Mesendoderm (in vitro differentiated cells): ENCODE measurements at regions not wholly inside any gene's neighbourhood (a gene's known extent, or its start where the extent isn't known, plus 50 kb on each side); places are given as distances from the start of the nearest gene placed in this dataset.
A peak's percentile ranks its signal among the peaks of the same experiment; 100 is the strongest.

ENCODE experiments used
- DNase-seq: peaks from one replicate; pipeline ENCODE4 v3.0.0; 2013
- H2AK5ac ChIP-seq: 2 replicates; pipeline ENCODE4 v1.6.1; 2013; ENCODE audit warnings: low read length, inconsistent platforms
- H2BK120ac ChIP-seq: 2 replicates; pipeline ENCODE4 v1.6.1; 2013; ENCODE audit warnings: low read depth, mild to moderate bottlenecking, low read length, moderate library complexity, mixed read lengths
- H2BK15ac ChIP-seq: replicated peaks from 2 replicates; pipeline ENCODE4 v1.6.1; 2013; ENCODE audit warnings: low read depth, mild to moderate bottlenecking, moderate library complexity
- H2BK5ac ChIP-seq: 2 replicates; pipeline ENCODE4 v1.6.1; 2013; ENCODE audit warnings: low read length, inconsistent platforms
- H3K18ac ChIP-seq: 2 replicates; pipeline ENCODE4 v1.6.1; 2013; ENCODE audit warnings: mild to moderate bottlenecking, low read length, mixed read lengths
- H3K23ac ChIP-seq: one replicate; pipeline ENCODE4 v1.6.1; 2013; ENCODE audit warnings: low read length
- H3K27ac ChIP-seq: 2 replicates; pipeline ENCODE4 v1.5.1; 2013; ENCODE audit warnings: low read depth, mild to moderate bottlenecking, inconsistent platforms, low read length, moderate library complexity
- H3K27me3 ChIP-seq: 2 replicates; pipeline ENCODE4 v1.6.1; 2013; ENCODE audit warnings: low read length, control low read depth, mild to moderate bottlenecking, inconsistent platforms; ENCODE audit not compliant: insufficient read depth, poor library complexity
- H3K36me3 ChIP-seq: 2 replicates; pipeline ENCODE4 v1.6.1; 2013; ENCODE audit warnings: low read length, inconsistent platforms; ENCODE audit not compliant: control insufficient read depth, insufficient read depth
- H3K4ac ChIP-seq: one replicate; pipeline ENCODE4 v1.6.1; 2013; ENCODE audit warnings: low read depth, mild to moderate bottlenecking, low read length, moderate library complexity
- H3K4me1 ChIP-seq: 2 replicates; pipeline ENCODE4 v1.6.1; 2013; ENCODE audit warnings: low read depth, low read length, inconsistent platforms; ENCODE audit not compliant: control insufficient read depth
- H3K4me2 ChIP-seq: 2 replicates; pipeline ENCODE4 v1.6.1; 2013; ENCODE audit warnings: low read length
- H3K4me3 ChIP-seq: 2 replicates; pipeline ENCODE4 v1.5.1; 2013; ENCODE audit warnings: mild to moderate bottlenecking, low read length
- H3K56ac ChIP-seq: one replicate; pipeline ENCODE4 v1.6.1; 2013; ENCODE audit warnings: low read length
- H3K79me1 ChIP-seq: 2 replicates; pipeline ENCODE4 v1.6.1; 2013; ENCODE audit warnings: low read length, inconsistent platforms
- H3K79me2 ChIP-seq: 2 replicates; pipeline ENCODE4 v1.6.1; 2013; ENCODE audit warnings: mild to moderate bottlenecking, low read length; ENCODE audit not compliant: control insufficient read depth, insufficient read depth
- H3K9ac ChIP-seq: 2 replicates; pipeline ENCODE4 v1.6.1; 2013; ENCODE audit warnings: low read length, inconsistent platforms
- H4K5ac ChIP-seq: one replicate; pipeline ENCODE4 v1.6.1; 2013; ENCODE audit warnings: low read length
- H4K8ac ChIP-seq: one replicate; pipeline ENCODE4 v1.6.1; 2013; ENCODE audit warnings: low read depth, mild to moderate bottlenecking, control low read depth, low read length, moderate library complexity
- WGBS: extraction: QIAGEN DNeasy Blood & Tissue Kit; methylation state at CpG from one replicate; pipeline ENCODE4 v1.1.7; 2013; ENCODE audit warnings: low lambda C conversion rate, missing lambda C conversion rate; ENCODE audit not compliant: insufficient coverage; ENCODE audit errors: extremely low coverage; 5-methylcytosine and 5-hydroxymethylcytosine counted together

- Histone ChIP-seq H3K36me3 (no peaks in the 10 kb centered on the region), H3K4me3 (no peak overlapping the region), H3K79me1 (no peaks in the 10 kb centered on the region), H2BK5ac (no peak overlapping the region), H2BK120ac (no peak overlapping the region), H3K4ac (no peak overlapping the region), H3K9ac (no peak overlapping the region), H3K23ac (no peak overlapping the region), H4K5ac (no peak overlapping the region), H2AK5ac (no peak overlapping the region), H3K56ac (no peak overlapping the region), H3K4me1 (no peaks in the 10 kb centered on the region), H4K8ac (no peak overlapping the region), H3K18ac (no peak overlapping the region), H3K27ac (no peak overlapping the region), H2BK15ac (no peak overlapping the region), H3K79me2 (no peaks in the 10 kb centered on the region), H3K27me3 (no peaks in the 10 kb centered on the region), H3K4me2 (no peak overlapping the region)
- no peak for DNase-seq
- no CpG with 5 or more reads among the region's 2 CpGs for WGBS
Measured at GRCh38 chr5:109945723-109946480, 256.2 kb downstream of the MAN2A1 start.

- no peaks in the 10 kb centered on the region for H3K79me2 ChIP-seq
- no peaks in the 10 kb centered on the region for H3K36me3 ChIP-seq
- no peaks in the 10 kb centered on the region for H3K27me3 ChIP-seq
- no peaks in the 10 kb centered on the region for H3K79me1 ChIP-seq
- H3K27ac ChIP-seq = no peak overlapping the region
- H2BK120ac ChIP-seq = no peak overlapping the region
- no peak overlapping the region for H3K23ac ChIP-seq
- H3K9ac ChIP-seq = no peak overlapping the region
- DNase-seq = peak; percentile 53
- no peak overlapping the region for H2BK5ac ChIP-seq
- no peak overlapping the region for H3K4me2 ChIP-seq
- no peak overlapping the region for H3K18ac ChIP-seq
- no peak overlapping the region for H3K4me3 ChIP-seq
- no peaks in the 10 kb centered on the region for H3K4me1 ChIP-seq
- no peak overlapping the region for H2BK15ac ChIP-seq
- no peak overlapping the region for H3K4ac ChIP-seq
- H4K5ac ChIP-seq = no peak overlapping the region
- no peak overlapping the region for H4K8ac ChIP-seq
- WGBS = no CpG with 5 or more reads among the region's 4 CpGs
- H2AK5ac ChIP-seq = no peak overlapping the region
- no peak overlapping the region for H3K56ac ChIP-seq
Measured at GRCh38 chr5:109946610-109947009, 256.9 kb downstream of the MAN2A1 start.

GRCh38 chr5:109947667-109948066 lies 257.9 kb downstream of the MAN2A1 start:
- Histone ChIP-seq H3K79me2 (no peaks in the 10 kb centered on the region), H3K27me3 (no peaks in the 10 kb centered on the region), H2AK5ac (no peak overlapping the region), H3K4ac (no peak overlapping the region), H3K27ac (no peak overlapping the region), H3K4me1 (no peaks in the 10 kb centered on the region), H3K56ac (no peak overlapping the region), H4K8ac (no peak overlapping the region), H3K23ac (no peak overlapping the region), H2BK15ac (no peak overlapping the region), H3K9ac (no peak overlapping the region), H3K4me3 (no peak overlapping the region), H2BK120ac (no peak overlapping the region), H3K79me1 (no peaks in the 10 kb centered on the region), H3K18ac (no peak overlapping the region), H3K4me2 (no peak overlapping the region), H4K5ac (no peak overlapping the region), H2BK5ac (no peak overlapping the region), H3K36me3 (no peaks in the 10 kb centered on the region)
- no CpG with 5 or more reads among the region's 3 CpGs for WGBS
- no peak for DNase-seq

GRCh38 chr5:109950634-109951033 lies 260.9 kb downstream of the MAN2A1 start:
- Histone ChIP-seq H3K27ac (no peak overlapping the region), H4K5ac (no peak overlapping the region), H3K79me2 (no peaks in the 10 kb centered on the region), H3K56ac (no peak overlapping the region), H3K18ac (no peak overlapping the region), H3K27me3 (no peaks in the 10 kb centered on the region), H3K36me3 (no peaks in the 10 kb centered on the region), H3K4ac (no peak overlapping the region), H2AK5ac (no peak overlapping the region), H4K8ac (no peak overlapping the region), H3K4me1 (no peaks in the 10 kb centered on the region), H3K4me3 (no peak overlapping the region), H3K79me1 (no peaks in the 10 kb centered on the region), H3K23ac (no peak overlapping the region), H3K4me2 (no peak overlapping the region), H3K9ac (no peak overlapping the region), H2BK15ac (no peak overlapping the region), H2BK5ac (no peak overlapping the region), H2BK120ac (no peak overlapping the region)
- no peak for DNase-seq

GRCh38 chr5:109951348-109951747 lies 261.6 kb downstream of the MAN2A1 start:
- H3K36me3 ChIP-seq = no peaks in the 10 kb centered on the region
- H2BK120ac ChIP-seq = no peak overlapping the region
- H3K79me1 ChIP-seq = no peaks in the 10 kb centered on the region
- H2BK5ac ChIP-seq = no peak overlapping the region
- no peak for DNase-seq
- H3K23ac ChIP-seq = no peak overlapping the region
- no peak overlapping the region for H3K4ac ChIP-seq
- no peaks in the 10 kb centered on the region for H3K79me2 ChIP-seq
- H3K56ac ChIP-seq = no peak overlapping the region
- no peak overlapping the region for H3K9ac ChIP-seq
- no peak overlapping the region for H2AK5ac ChIP-seq
- no peaks in the 10 kb centered on the region for H3K27me3 ChIP-seq
- H3K27ac ChIP-seq = no peak overlapping the region
- no peak overlapping the region for H4K8ac ChIP-seq
- H3K4me1 ChIP-seq = no peaks in the 10 kb centered on the region
- no peak overlapping the region for H3K4me3 ChIP-seq
- H3K18ac ChIP-seq = no peak overlapping the region
- WGBS = no CpG with 5 or more reads among the region's 3 CpGs
- no peak overlapping the region for H2BK15ac ChIP-seq
- no peak overlapping the region for H3K4me2 ChIP-seq
- no peak overlapping the region for H4K5ac ChIP-seq

GRCh38 chr5:109951758-109952157 lies 262.0 kb downstream of the MAN2A1 start:
- Histone ChIP-seq H3K18ac (no peak overlapping the region), H3K27me3 (no peaks in the 10 kb centered on the region), H3K79me2 (no peaks in the 10 kb centered on the region), H3K27ac (no peak overlapping the region), H4K8ac (no peak overlapping the region), H2BK15ac (no peak overlapping the region), H3K36me3 (no peaks in the 10 kb centered on the region), H3K4me2 (no peak overlapping the region), H3K4me3 (no peak overlapping the region), H4K5ac (no peak overlapping the region), H2BK120ac (no peak overlapping the region), H3K4ac (no peak overlapping the region), H3K9ac (no peak overlapping the region), H3K23ac (no peak overlapping the region), H2BK5ac (no peak overlapping the region), H3K4me1 (no peaks in the 10 kb centered on the region), H2AK5ac (no peak overlapping the region), H3K56ac (no peak overlapping the region), H3K79me1 (no peaks in the 10 kb centered on the region)
- DNase-seq = no peak
- WGBS = no CpG with 5 or more reads among the region's 5 CpGs
